ENCODE measurements at regions not wholly inside any gene's neighbourhood (a gene's known extent, or its start where the extent isn't known, plus 50 kb on each side); places are given as distances from the start of the nearest gene placed in this dataset.

DNA sequence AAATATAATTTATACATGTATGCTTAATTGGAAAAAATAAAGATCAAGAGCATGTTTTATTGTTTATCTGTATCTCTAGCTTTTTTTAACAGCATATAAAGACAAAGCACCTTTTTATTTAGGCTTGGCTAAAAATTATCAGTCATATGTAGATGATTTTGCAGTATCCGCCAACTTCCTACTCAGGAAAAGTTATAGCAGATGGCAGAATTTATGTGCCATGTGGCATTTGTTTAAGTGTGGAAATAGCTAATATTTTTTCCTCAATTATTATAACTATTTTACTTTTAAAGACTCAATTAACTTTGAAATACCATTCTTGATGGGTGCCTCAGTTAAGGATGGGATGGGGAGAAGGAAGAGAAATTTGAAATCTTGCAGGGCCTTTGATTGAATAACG, 762.1 kb upstream of the RBFOX1 start:
- H3K14ac ChIP-seq (ENCODE audit: low read length) = no peak overlapping the region
- no peak overlapping the region for H3K18ac ChIP-seq (ENCODE audit: low read length)
- no peak overlapping the region for H4K91ac ChIP-seq (ENCODE audit: low read depth, low read length)
- no peaks in the 10 kb centered on the region for H3K27me3 ChIP-seq (ENCODE audit: insufficient read depth, low read length)
- no peak overlapping the region for H2BK12ac ChIP-seq (ENCODE audit: low read length)
- DNase-seq = no peak
- no peak overlapping the region for H3K23ac ChIP-seq (ENCODE audit: low read length)
- H2AK5ac ChIP-seq (ENCODE audit: low read length) = no peak overlapping the region
- no peak overlapping the region for H2BK5ac ChIP-seq (ENCODE audit: low read depth, low read length, poor library complexity)
- no CpG with 5 or more reads among the region's 2 CpGs for WGBS (ENCODE audit: extremely low coverage, insufficient coverage, insufficient read length)
- no peak overlapping the region for H3K4me2 ChIP-seq (ENCODE audit: low read length)
- no peak overlapping the region for H3K4ac ChIP-seq (ENCODE audit: low read depth, low read length)
- H4K12ac ChIP-seq (ENCODE audit: low read depth, low read length) = no peak overlapping the region
- no peak overlapping the region for H3K9ac ChIP-seq (ENCODE audit: low read length)
- no peaks in the 10 kb centered on the region for H3K9me3 ChIP-seq (ENCODE audit: insufficient read depth, low read depth, low read length)
- H3K79me2 ChIP-seq (ENCODE audit: control insufficient read depth, insufficient read depth, low read length, poor library complexity) = no peaks in the 10 kb centered on the region
- H2AFZ ChIP-seq (ENCODE audit: insufficient read depth, low read length, poor library complexity) = no peak overlapping the region
- H3K36me3 ChIP-seq (ENCODE audit: control insufficient read depth in 1 of 2, insufficient read depth in 2 of 2, low read length in 2 of 2) = no peaks in the 10 kb centered on the region
- H3K27ac ChIP-seq (ENCODE audit: low read depth, low read length) = no peak overlapping the region
- H3K4me3 ChIP-seq (ENCODE audit: low read depth, low read length) = no peak overlapping the region
- H3K4me1 ChIP-seq (ENCODE audit: control insufficient read depth in 1 of 2, insufficient read depth in 2 of 2, low read length in 2 of 2) = no peaks in the 10 kb centered on the region
- no peak overlapping the region for H2BK120ac ChIP-seq (ENCODE audit: insufficient read depth, low read length, poor library complexity)
- no peak overlapping the region for H4K8ac ChIP-seq (ENCODE audit: low read depth, low read length)
- no peaks in the 10 kb centered on the region for H3K79me1 ChIP-seq (ENCODE audit: low read length)

DNA sequence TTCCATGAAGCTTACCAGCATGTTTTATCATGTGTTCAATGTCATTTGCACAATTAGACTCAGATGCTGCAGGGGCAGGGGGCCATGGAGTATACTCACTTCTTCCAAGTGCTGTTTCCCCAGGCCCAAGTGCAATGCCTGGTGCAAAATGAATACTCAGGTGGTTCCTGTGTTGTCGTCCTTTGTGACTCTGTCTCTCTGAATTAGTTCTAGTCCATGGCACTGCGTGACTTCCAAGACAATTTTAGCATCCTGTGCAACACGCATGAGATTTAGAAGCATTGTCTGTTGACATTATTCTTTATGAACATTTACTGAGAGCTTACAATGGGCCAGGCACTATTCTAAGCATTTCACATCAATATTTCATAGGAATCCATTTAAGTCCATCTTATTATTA, 769.7 kb upstream of the RBFOX1 start:
- Histone ChIP-seq H4K12ac (ENCODE audit: low read depth, low read length) (no peak overlapping the region), H3K4me1 (ENCODE audit: control insufficient read depth in 1 of 2, insufficient read depth in 2 of 2, low read length in 2 of 2) (no peaks in the 10 kb centered on the region), H2BK120ac (ENCODE audit: insufficient read depth, low read length, poor library complexity) (no peak overlapping the region), H3K79me1 (ENCODE audit: low read length) (no peaks in the 10 kb centered on the region), H3K27me3 (ENCODE audit: insufficient read depth, low read length) (no peaks in the 10 kb centered on the region), H3K23ac (ENCODE audit: low read length) (no peak overlapping the region), H3K4me2 (ENCODE audit: low read length) (no peak overlapping the region), H3K18ac (ENCODE audit: low read length) (no peak overlapping the region), H3K4me3 (ENCODE audit: low read depth, low read length) (no peak overlapping the region), H3K4ac (ENCODE audit: low read depth, low read length) (no peak overlapping the region), H3K36me3 (ENCODE audit: control insufficient read depth in 1 of 2, insufficient read depth in 2 of 2, low read length in 2 of 2) (no peaks in the 10 kb centered on the region), H2BK12ac (ENCODE audit: low read length) (no peak overlapping the region), H2AFZ (ENCODE audit: insufficient read depth, low read length, poor library complexity) (no peak overlapping the region), H4K8ac (ENCODE audit: low read depth, low read length) (no peak overlapping the region), H3K27ac (ENCODE audit: low read depth, low read length) (no peak overlapping the region), H3K9ac (ENCODE audit: low read length) (no peak overlapping the region), H2BK5ac (ENCODE audit: low read depth, low read length, poor library complexity) (no peak overlapping the region), H3K9me3 (ENCODE audit: insufficient read depth, low read depth, low read length) (no peaks in the 10 kb centered on the region), H3K79me2 (ENCODE audit: control insufficient read depth, insufficient read depth, low read length, poor library complexity) (no peaks in the 10 kb centered on the region), H3K14ac (ENCODE audit: low read length) (no peak overlapping the region), H4K91ac (ENCODE audit: low read depth, low read length) (no peak overlapping the region), H2AK5ac (ENCODE audit: low read length) (no peak overlapping the region)
- no CpG with 5 or more reads among the region's 3 CpGs for WGBS (ENCODE audit: extremely low coverage, insufficient coverage, insufficient read length)
- no peak for DNase-seq

DNA sequence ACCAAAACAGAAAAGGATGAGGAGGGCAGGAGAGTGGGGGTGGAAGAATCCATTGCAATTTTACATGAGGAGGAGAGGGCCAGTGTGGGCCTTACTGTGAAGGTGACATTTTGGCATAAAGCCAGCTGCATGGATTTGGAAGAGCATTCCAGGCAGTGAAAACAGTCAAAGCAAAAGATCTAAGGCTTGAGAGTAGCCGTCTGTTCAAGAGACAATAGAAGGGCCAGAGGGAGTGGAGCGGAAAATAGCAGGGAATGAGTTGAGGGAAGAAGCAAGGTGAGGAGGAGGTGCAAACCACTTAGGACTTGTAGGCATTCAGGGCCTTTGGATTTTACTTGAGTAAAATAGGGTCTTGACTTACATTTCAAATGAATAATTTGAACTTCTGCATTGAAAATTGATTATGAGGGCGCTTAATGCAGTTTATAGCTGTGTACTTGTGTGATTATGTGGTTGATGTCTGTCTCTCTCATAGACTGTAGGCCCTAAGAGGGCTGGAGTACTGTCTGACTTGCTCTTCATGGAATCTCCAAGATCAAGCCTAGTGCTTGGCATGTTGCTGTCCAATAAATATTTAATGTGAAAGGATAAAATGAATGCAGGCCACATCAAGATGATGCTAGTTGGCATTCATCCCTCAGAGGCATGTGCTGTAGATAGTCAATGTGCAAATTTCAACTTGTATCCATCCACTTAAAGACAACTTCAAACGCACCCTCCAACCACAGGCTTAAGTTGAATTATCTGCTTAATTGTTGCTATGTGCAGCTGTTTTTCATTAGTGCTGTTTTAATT, 772.1 kb upstream of the RBFOX1 start:
- DNase-seq = no peak
- Histone ChIP-seq H2AK5ac (ENCODE audit: low read length) (no peak overlapping the region), H4K8ac (ENCODE audit: low read depth, low read length) (no peak overlapping the region), H3K23ac (ENCODE audit: low read length) (no peak overlapping the region), H4K91ac (ENCODE audit: low read depth, low read length) (no peak overlapping the region), H3K4me2 (ENCODE audit: low read length) (no peak overlapping the region), H3K36me3 (ENCODE audit: control insufficient read depth in 1 of 2, insufficient read depth in 2 of 2, low read length in 2 of 2) (no peaks in the 10 kb centered on the region), H3K9me3 (ENCODE audit: insufficient read depth, low read depth, low read length) (no peaks in the 10 kb centered on the region), H3K79me2 (ENCODE audit: control insufficient read depth, insufficient read depth, low read length, poor library complexity) (no peaks in the 10 kb centered on the region), H3K18ac (ENCODE audit: low read length) (no peak overlapping the region), H3K9ac (ENCODE audit: low read length) (no peak overlapping the region), H3K27ac (ENCODE audit: low read depth, low read length) (no peak overlapping the region), H4K12ac (ENCODE audit: low read depth, low read length) (no peak overlapping the region), H3K4ac (ENCODE audit: low read depth, low read length) (no peak overlapping the region), H2BK120ac (ENCODE audit: insufficient read depth, low read length, poor library complexity) (no peak overlapping the region), H3K79me1 (ENCODE audit: low read length) (no peaks in the 10 kb centered on the region), H3K14ac (ENCODE audit: low read length) (no peak overlapping the region), H2AFZ (ENCODE audit: insufficient read depth, low read length, poor library complexity) (no peak overlapping the region), H2BK5ac (ENCODE audit: low read depth, low read length, poor library complexity) (no peak overlapping the region), H3K27me3 (ENCODE audit: insufficient read depth, low read length) (no peaks in the 10 kb centered on the region), H2BK12ac (ENCODE audit: low read length) (no peak overlapping the region), H3K4me1 (ENCODE audit: control insufficient read depth in 1 of 2, insufficient read depth in 2 of 2, low read length in 2 of 2) (no peaks in the 10 kb centered on the region), H3K4me3 (ENCODE audit: low read depth, low read length) (no peak overlapping the region)
- WGBS (ENCODE audit: extremely low coverage, insufficient coverage, insufficient read length) = no CpG with 5 or more reads among the region's 4 CpGs

DNA sequence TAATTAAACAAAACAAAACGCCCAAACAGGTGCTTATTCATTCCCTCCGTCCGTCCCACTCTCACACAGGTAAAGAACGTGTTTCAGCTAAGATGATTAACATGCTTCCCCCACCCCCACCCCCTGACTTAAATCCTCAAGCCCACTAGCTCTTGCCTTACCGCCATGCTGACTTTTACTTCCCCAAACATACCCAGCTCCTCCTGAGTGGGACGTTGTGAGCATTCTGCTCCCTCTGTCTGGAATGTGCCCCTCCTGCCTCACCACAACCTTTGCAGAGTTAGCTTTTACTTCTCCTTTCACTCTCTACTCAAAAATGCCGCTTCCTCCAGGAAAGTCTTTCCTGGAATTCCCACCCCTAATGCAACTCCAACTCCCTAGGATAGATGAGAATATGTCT, 774.0 kb upstream of the RBFOX1 start:
- Histone ChIP-seq H2BK5ac (ENCODE audit: low read depth, low read length, poor library complexity) (no peak overlapping the region), H3K23ac (ENCODE audit: low read length) (no peak overlapping the region), H3K9me3 (ENCODE audit: insufficient read depth, low read depth, low read length) (no peaks in the 10 kb centered on the region)

More for the DNA sequence above, 774.0 kb upstream of the RBFOX1 start:
- no CpG with 5 or more reads among the region's 7 CpGs for WGBS (ENCODE audit: extremely low coverage, insufficient coverage, insufficient read length)
- Histone ChIP-seq H4K91ac (ENCODE audit: low read depth, low read length) (no peak overlapping the region), H3K27ac (ENCODE audit: low read depth, low read length) (no peak overlapping the region), H4K8ac (ENCODE audit: low read depth, low read length) (no peak overlapping the region), H3K79me1 (ENCODE audit: low read length) (no peaks in the 10 kb centered on the region), H3K14ac (ENCODE audit: low read length) (no peak overlapping the region), H3K4me1 (ENCODE audit: control insufficient read depth in 1 of 2, insufficient read depth in 2 of 2, low read length in 2 of 2) (no peaks in the 10 kb centered on the region), H3K9ac (ENCODE audit: low read length) (no peak overlapping the region), H2BK12ac (ENCODE audit: low read length) (no peak overlapping the region), H3K36me3 (ENCODE audit: control insufficient read depth in 1 of 2, insufficient read depth in 2 of 2, low read length in 2 of 2) (no peaks in the 10 kb centered on the region), H3K18ac (ENCODE audit: low read length) (no peak overlapping the region), H3K79me2 (ENCODE audit: control insufficient read depth, insufficient read depth, low read length, poor library complexity) (no peaks in the 10 kb centered on the region), H2AK5ac (ENCODE audit: low read length) (no peak overlapping the region), H2BK120ac (ENCODE audit: insufficient read depth, low read length, poor library complexity) (no peak overlapping the region), H2AFZ (ENCODE audit: insufficient read depth, low read length, poor library complexity) (no peak overlapping the region), H3K4me3 (ENCODE audit: low read depth, low read length) (no peak overlapping the region), H3K27me3 (ENCODE audit: insufficient read depth, low read length) (no peaks in the 10 kb centered on the region), H4K12ac (ENCODE audit: low read depth, low read length) (no peak overlapping the region), H3K4me2 (ENCODE audit: low read length) (no peak overlapping the region), H3K4ac (ENCODE audit: low read depth, low read length) (no peak overlapping the region)
- no peak for DNase-seq
